HG03469 (cell line): ENCODE measurements at regions not wholly inside any gene's neighbourhood (a gene's known extent, or its start where the extent isn't known, plus 50 kb on each side); places are given as distances from the start of the nearest gene placed in this dataset.
"Not testable (repeated sequence)": the region's sequence is repeated elsewhere in the genome, so short reads cannot be mapped to it uniquely, and the experiment has no call there.

ENCODE experiments used
- ATAC-seq: cut with Tn5 transposase; IDR thresholded peaks from one replicate; pipeline ENCODE4 v1.9.1; 2021; ENCODE audit warnings: mild to moderate bottlenecking, moderate library complexity, moderate number of reproducible peaks; ENCODE audit not compliant: unreplicated experiment

DNA sequence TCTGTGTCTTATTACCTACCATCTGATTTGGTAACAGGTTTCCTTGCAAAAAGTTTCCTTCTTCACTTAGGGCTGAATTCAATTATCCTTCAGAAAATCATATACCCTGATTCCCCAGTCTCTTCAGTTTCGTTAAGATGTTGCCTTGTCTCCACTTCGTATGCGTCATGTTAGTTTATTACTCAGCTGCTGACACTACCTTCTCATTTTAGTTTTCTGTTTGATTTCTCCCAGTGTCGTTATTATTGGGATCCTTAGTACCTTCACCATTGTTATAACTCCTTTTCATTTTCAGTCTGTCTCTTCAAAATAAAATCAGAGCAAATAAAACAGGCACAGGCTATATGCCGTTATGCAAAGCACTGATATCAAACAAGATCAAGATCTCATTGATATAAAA, 87.5 kb upstream of the RBPJ start:
- no peak for ATAC-seq

DNA sequence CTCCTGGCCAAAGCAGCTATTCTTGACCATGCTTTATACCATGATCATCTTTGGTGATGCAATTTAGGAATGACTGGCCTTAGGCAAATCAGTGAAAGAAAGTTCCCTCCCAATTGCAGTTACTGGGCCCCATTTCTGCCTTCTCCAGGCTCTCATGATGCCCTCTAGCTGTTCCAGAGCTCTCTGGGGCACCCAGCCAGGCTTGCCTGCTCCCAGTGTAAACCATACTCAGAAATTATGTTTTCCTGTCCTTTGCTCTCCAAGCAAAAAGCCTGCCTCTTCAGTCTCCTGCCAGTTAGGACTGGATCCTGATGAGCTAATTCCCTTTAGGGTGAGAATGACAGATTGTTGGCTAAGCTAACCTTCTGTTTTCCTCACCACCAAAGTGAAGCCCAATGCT, 85.3 kb upstream of the RBPJ start:
- ATAC-seq = no peak

DNA sequence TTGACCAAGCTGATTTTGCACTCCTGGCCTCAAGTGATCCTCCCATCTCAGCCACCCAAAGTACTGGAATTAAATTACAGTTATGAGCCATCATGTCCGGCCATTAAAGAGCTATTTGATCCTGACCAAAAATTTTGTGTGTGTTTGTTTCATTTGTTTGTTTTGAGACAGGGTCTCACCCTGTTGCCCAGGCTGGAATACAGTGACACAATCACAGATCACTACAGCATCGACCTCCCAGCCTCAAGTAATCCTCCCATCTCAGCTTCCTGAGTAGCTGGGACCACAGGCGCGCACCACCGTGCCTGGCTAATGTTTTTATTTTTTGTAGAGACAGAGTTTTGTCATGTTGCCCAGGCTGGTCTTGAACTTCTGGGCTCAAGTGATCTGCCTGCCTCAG, 82.9 kb upstream of the RBPJ start:
- no peak for ATAC-seq

DNA sequence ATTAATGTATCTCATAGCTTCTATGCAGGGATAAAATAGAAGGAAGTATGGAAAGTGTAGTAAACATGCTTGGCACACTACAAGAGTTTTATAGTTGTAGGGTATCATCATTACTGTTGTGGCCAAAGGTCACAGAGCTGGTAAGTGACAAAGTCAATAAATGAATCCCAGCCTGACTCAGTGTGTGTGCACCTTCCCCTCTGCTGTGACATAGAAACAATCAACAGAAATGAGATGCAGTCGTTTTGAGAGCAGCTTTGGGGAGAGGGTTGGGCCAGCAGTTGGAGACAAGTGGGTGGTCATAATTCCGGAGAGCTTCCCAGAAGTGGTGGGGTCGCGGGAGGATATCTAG, 82.4 kb upstream of the RBPJ start:
- no peak for ATAC-seq

DNA sequence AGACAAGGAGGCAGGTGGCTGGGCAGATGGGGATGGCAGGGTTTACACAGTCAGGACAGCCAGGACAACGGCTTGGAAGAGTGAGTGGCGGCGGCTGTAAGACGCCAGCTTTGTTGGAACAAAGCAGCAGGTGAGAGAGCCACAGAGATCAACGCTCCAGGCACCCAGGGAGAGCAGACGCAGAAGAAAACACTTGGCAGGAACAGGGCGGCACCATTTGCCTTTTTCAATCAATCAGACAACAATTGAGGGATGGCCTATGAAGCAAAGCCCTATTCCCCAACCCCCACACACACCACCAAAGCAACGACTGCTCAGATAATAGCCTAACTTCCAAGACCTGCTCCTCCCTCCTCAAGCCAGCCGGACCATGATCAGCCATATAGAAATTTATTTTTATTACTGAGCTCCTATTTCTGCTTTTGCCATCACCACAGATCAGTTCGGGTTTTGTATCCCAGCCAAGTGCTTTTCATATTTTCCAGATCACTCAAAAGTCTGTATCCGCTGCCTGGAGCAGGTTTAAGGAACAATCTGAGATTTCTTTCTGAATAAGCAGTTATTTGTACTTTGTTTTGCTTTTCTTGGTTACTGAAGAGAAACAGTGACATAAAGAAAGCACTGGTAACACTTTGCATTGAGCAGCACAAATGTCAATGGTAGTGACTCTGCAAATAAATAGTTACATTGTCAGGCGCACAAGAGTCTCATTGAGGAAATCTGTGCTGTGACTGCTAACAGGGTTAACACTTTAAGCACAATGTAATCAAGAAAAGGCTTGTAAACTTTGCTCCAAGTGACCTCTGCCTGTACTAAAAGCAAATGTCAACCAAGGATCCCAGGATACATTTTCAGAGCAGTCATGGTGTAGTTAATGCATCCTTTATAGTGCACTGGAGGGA, 81.8 kb upstream of the RBPJ start:
- ATAC-seq = no peak

DNA sequence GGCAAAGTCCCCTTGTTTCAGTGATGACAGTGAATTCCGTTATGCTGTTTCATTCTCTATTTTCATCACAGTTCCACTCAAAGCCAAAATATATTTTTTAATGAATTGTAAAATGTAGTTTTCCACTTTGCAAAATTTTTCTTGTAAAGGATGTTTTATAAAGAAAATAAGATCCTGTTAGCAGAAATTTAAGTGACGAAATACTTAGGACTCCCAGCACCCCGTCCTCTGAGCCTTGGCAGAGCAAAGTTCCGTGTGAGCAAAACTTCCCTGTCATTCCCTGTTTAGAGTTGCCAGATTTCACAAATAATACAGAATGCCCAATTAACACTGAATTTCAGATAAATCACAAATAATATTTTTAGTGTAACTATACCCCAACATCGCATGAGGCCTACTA, 81.0 kb upstream of the RBPJ start:
- no peak for ATAC-seq

DNA sequence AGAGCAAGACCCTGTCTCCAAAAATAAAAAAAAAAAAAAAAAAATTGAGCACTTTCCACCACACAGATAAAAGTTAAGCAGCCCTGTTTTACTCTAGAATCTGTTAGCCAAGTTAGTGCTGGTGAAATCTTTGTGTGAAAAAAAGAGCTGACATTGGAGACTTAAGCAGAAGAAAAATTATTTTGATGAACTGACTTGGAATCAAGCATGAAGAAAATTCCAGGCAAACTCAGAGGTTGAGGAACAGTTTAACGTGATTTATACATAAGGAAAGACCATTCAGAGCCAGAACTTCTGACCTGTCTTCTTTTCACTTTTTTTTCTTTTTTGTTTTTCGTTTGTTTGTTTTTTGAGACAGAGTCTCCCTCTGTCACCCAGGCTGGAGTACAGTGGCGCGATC, 79.6 kb upstream of the RBPJ start:
- no peak for ATAC-seq

DNA sequence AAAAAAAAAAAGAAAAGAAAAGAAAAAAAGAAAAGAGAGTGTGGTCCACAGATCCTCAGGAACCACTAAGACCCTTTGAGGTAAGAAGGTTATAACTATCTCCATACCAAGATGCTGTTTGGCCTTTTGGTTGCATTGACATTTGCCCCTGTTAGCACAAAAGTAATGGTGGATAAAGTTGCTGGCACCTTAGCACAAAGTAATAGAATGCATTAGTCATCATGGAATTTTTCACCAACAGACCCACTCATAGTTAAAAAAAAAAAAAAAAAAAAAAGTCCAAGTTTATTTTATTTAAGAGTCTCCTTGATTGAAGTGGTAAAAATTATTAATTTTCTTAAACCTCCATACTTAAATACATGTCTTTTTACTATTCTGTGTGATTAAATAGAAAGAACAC, 78.4 kb upstream of the RBPJ start:
- ATAC-seq = no peak

DNA sequence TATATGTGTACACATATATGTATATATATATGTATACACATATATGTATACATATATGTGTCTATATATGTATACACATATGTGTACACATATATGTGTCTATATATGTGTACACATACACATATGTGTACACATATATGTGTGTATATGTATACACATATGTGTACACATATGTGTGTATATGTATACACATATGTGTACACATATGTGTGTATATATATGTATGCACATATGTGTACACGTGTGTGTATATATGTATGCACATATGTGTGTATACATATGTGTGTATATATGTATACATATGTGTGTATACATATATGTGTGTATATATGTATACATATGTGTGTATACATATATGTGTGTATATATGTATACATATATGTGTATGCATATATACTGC, 76.7 kb upstream of the RBPJ start:
- ATAC-seq = not testable (repeated sequence)

DNA sequence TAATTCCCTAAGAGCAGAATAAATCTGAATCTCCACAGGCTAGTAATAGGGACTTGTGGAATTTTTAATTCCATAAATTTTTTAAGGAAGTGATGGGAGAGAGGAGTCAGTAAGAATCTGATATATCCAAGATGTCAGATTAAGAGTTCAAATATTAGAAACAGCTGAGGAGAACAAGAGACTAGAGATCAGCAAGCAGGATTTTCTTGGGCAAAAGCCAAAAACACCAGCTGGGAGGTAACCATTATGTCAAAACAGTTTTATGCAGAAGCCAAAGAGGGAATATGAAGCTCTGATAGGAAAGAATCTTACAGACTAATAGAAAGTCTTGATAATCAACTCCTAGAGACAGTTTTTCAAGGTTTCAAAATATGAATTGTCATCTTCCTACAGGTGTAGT, 72.2 kb upstream of the RBPJ start:
- ATAC-seq = no peak

DNA sequence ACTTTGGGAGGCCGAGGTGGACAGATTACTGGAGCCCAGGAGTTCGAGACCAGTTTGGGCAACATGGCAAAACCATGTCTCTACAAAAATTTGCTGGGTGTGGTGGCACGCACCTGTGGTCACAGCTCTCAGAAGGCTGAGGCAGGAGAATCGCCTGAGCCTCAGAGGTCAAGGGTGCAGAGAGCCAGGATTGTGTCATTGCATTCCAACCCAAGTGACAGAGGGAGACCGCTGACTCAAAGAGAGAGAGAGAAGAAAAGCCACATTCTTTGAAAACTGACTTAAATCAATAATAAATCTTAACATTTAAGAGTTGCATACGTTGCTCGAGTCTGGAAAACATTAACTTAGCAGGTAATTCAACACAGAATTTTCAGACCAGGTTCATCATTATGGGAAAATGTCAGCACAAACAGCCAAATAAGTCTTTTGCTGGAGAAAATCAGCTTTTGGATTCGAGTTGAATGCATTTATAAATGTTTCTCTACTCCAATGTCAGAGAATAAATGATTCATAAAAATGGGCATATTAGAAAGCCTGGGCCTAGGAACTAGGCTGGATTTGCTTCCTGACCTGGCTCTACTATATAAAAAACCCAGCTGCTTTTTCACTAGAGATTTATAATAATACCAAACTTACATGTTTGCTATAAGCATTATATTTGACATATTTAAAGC, 68.3 kb upstream of the RBPJ start:
- ATAC-seq = no peak

DNA sequence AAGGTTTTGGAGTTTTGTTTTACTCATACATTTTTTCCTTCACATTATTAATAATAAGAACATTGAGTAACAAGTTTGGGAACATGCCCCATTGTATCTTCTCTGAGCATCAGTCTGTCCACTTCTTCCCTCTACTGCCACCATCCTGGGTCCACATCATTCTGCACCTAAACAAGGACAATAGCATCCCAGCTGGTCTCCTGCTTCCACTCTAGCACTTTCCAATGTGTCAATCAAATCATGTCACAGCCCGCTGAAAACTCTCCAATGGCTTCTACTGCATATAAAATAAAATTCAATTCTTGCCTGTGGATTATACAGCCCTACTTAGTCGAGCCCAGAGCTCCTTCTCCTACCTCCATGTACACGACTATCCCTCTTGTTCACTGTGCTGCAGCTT, 66.8 kb upstream of the RBPJ start:
- no peak for ATAC-seq

DNA sequence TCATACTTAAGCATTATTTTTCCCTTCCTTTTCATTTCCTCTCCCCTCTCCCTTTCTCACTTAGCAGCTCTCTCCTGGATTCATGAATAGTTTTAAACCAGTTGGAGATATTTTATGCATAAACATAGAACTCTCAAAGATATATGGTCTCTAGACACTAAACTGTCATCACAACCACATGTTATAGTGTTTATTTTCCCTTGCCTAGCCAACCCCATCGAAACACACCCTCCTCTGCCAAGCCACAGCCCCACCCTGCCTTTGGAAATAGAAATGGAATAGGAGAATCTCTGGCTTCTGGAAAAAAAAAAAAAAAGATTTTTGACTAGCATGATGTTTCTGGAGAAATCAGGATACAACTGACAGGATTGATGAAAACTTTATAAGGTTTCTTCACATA, 64.8 kb upstream of the RBPJ start:
- no peak for ATAC-seq

DNA sequence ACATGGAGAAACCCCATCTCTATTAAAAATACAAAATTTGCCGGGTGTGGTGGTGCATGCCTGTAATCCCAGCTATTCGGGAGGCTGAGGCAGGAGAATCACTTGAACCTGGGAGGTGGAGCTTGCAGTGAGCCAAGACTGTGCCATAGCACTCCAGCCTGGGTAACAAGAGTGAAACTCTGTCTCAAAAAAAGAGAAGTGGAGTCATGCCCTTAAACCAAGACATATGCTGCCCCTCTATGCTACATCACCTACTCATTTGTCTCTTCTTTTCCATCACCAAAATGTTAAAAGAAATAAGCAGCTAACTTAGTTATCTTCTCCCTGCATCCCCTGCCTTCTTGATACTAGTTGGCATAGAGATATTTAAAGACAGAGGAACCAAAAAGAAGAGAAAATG, 63.4 kb upstream of the RBPJ start:
- ATAC-seq = peak; percentile 9

DNA sequence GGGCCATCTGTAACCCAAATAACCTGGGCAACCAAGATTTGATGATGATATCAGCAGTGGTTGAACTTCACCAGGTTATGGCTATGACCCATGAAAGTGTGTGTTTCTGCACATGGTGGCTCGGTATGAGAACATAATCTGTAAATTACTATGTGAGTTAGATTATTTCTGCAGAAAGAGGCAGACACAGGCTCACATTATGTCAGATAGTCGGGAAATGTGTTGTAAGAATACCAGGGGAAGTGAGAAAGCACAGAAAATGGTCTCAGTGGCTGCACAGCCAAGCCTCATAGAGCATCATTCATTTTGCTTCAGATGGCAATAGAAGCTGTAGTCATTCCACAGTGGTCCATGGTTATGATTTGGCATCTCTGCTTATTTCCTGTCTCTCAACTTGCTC, 63.0 kb upstream of the RBPJ start:
- ATAC-seq = peak; percentile 81

DNA sequence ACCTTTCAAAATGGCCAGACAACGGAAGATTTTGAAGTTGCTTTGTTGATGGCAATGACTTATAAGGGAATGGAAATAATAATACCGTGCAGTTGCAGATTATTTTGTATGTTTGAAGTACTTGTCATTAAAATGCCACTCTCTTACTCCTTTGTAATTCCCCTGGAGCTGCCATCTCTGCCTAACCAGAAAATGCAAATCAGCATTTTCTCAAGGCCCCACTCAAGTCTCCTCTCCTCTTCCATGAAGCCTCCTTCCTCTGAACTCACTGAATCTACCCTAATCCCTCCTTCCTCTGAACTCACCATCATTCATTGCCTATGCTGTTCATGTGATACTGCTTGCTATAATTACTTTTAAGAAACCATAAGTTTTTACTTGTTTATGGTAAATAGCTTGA, 60.2 kb upstream of the RBPJ start:
- ATAC-seq = no peak

DNA sequence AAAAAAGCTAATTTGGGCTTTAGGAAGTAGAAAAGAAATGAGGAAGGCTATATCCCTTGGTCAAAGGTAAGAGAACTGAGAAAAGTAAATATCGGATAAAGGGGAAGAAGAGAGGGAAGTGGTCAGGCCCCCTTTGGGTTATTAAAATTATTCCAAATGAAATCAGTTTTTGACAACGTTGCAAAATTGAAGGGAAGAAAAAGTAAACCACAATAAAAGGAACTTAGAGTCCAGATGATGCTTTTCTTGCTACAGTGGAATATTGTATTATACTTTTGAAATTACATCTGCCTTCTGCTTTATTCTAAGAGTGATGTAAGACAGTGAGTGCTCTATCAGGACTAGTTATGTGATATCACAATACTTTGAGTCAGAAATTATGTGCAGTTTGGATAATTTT, 59.4 kb upstream of the RBPJ start:
- ATAC-seq = no peak

DNA sequence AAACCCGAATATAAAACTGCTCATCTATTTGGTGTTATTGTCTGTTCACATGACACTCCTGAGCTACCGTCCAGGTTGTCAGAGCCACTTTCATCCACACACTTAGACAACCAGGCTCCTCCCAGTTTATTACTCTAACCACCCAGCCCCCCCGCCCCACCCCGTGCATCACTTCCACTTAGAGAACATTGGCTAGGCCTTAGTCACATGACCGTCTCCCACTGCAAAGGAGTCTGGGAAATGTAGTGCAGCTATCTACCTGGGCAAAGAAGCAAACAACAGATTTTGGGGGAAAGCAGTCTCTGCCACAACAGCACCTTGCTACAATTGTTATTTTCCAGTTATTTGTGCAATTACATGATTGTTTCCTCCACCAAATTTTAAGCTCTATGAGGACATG, 57.6 kb upstream of the RBPJ start:
- ATAC-seq = no peak

DNA sequence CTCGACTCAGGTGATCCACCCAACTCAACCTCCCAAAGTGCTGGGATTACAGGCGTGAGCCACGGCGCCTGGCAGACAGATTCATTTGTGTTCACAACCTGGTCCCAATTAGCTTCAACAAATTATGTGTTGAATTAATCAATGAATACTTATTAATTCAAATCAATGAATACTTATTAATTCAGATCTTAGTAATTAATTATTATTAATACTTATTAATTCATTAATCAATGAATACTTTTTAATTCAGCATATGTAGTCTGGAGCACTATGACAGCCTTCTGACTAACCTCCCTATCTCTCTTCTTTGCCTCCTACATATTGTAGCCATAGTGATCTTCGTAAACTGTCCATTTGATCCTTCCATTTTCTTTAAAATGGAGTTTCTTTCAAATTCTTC, 56.7 kb upstream of the RBPJ start:
- no peak for ATAC-seq

DNA sequence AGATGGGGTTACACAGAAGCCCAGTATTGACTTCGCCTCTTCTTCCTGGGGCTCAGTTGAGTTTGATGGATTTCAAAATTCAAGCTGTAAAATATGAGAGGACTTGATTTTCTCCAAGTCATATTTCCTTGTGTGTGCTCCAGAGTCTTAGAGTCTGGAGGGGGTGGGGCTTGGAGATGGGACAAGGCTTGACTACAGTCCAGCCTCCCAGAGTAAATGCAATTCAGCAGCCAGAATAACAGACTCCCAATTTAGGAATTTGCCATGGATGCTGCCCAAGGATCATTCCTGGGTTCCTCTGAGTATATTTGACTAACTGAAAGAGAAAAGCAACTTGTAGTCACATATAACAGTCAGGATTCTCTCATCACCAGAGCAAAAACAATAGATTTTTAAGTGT, 53.7 kb upstream of the RBPJ start:
- ATAC-seq = no peak

DNA sequence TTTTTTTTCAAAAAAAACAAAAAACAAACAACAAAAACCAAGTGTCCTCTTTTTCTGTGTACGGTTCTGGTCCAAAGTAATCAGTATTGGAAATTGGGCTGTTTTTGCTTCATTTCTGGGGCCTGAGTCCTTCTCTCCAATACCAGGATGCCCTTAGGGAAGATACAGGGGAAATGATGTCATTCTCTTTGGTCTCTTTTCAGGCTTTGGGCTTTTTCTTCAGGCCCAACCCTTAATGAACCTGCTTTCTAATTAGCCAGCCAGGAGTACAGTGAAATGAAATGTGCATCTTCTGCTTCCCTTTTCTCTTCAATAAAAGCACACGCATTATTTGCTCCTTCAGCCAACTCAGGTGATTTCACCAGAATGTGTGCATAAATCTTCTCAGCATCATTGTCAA, 52.6 kb upstream of the RBPJ start:
- no peak for ATAC-seq

DNA sequence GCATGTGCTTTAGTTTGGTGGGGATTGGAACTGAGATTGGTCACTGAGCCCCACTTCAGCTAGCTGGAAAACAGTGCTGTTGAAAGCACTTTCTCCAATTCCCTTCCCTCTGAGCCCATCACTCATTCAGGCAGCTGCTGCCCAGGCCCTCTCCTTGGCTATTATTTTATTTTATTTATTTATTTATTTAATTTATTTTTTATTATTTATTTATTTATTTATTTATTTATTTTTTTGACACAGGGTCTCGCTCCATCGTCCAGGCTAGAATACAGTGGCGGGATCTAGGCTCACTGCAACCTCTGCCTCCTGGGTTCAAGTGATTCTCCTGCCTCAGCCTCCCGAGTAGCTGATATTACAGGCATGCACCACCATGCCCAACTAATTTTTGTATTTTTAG, 51.8 kb upstream of the RBPJ start:
- no peak for ATAC-seq
